GM19025 (cell line): ENCODE measurements at regions not wholly inside any gene's neighbourhood (a gene's known extent, or its start where the extent isn't known, plus 50 kb on each side); places are given as distances from the start of the nearest gene placed in this dataset.
"Not testable (repeated sequence)": the region's sequence is repeated elsewhere in the genome, so short reads cannot be mapped to it uniquely, and the experiment has no call there.

Source experiments
- ATAC-seq: cut with Tn5 transposase; IDR thresholded peaks from one replicate; pipeline ENCODE4 v1.9.1; 2021; ENCODE audit warnings: mild to moderate bottlenecking, low read depth, moderate library complexity; ENCODE audit not compliant: unreplicated experiment

DNA sequence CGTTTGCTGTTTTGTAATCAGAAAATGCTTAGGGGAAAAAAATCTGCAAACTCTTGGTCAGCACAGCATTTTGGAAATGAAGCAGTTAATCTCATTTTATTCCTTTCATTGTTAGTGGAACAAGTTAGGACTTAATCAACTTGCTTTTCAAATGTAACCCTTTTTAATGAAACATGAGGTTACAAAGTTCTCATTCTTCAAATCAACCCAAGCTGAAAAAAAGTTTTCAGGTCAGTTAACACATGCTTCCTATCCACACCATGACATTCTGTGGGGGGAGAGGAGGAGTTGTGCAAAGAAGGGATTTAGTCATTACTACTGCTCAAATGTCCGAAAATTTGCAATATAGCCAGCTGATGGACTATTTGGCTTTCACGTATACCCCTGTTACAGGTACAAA lies 283.2 kb upstream of the LYPLAL1 start:
- ATAC-seq: no peak

DNA sequence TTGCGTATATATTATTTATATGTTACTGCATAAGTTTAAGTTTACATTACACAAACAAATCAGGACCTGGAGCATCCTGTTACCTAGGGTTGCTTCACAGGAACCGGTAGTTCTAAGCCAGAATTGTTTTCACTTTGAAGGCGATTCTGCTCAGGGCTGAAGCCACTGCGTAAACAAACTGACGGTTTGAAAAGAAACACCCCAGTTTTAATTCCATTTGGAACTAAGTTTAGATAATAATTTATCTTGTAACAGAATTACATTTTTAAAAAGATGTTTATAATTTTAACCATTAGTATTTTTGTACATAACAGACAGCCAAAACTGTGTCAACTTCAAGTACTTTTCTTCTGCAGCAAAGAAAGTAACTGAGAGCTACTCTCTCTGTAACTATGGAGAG lies 282.1 kb upstream of the LYPLAL1 start:
- no peak for ATAC-seq

DNA sequence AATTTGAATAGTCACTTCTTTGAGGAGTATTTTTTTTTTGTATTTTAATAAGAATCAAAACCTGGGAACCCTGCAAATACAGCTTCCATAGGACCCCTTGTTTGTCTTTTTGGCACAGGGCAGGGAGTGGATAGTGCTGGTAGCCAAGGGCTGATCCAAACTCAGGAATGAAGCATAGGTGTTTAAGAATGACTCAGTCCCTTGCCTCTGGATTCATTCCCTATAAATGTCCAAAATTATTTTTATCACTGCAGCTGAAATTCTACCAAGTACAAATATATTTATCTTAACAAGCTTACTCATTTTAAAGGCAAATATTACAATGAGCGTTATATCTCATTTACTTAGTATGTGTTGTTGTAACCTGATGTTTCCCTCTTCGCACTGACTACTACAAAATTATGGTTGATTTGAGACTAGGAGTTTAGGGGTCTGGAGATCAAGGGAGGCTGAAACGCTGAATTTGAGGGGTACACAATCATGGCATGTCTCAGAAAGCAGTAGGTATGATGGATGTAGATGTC lies 278.6 kb upstream of the LYPLAL1 start:
- no peak for ATAC-seq

- no peak for ATAC-seq
These were observed 277.5 kb upstream of the LYPLAL1 start for GRCh38 chr1:218896202-218896601.

GRCh38 chr1:218898921-218899320 lies 274.8 kb upstream of the LYPLAL1 start:
- ATAC-seq: no peak

DNA sequence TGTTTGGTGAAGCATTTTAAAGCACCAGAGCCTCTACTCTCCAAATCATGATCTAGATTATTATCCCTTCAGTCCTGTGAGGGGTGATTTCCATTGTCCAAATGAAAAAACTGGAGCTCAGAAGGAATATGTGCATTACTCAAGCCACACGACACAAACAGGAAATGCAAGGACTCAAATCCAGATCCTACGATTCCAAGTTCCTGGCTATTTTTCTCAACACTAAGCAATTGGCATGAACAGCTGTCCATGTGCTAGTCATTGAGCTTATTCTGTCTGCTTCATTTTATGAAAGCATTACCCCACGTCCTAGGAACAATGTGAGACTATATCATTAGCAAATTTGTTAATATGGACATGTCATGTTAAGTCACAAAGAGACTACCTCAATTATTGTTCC lies 273.1 kb upstream of the LYPLAL1 start:
- no peak for ATAC-seq

- no peak for ATAC-seq
These were observed 269.3 kb upstream of the LYPLAL1 start for GRCh38 chr1:218904416-218904815.

GRCh38 chr1:218916720-218917119 lies 257.0 kb upstream of the LYPLAL1 start:
- ATAC-seq: no peak

GRCh38 chr1:218917656-218918055 lies 256.0 kb upstream of the LYPLAL1 start:
- ATAC-seq: no peak

DNA sequence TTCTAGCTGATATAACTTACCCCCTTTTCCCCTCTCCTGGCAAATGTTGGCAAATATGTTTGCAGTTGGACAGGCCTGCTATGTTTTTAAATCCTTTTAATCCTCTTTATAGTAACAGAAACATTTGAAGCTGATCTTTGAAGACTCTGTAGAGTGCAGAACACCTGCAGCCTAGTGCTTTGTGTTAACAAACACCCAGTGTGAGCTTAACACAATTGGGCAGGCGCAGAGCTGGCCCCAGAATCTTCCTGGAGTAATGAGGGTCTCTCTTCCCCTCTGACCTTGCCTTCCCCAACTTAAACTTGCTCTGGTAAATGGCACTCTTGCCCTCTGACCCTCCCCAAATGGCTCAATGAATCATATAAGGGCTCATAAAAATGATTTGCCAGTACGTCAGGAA lies 247.9 kb upstream of the LYPLAL1 start:
- ATAC-seq: no peak

GRCh38 chr1:218926631-218927030 lies 247.0 kb upstream of the LYPLAL1 start:
- no peak for ATAC-seq

- ATAC-seq: no peak
These were observed 243.7 kb upstream of the LYPLAL1 start for GRCh38 chr1:218930000-218930399.

DNA sequence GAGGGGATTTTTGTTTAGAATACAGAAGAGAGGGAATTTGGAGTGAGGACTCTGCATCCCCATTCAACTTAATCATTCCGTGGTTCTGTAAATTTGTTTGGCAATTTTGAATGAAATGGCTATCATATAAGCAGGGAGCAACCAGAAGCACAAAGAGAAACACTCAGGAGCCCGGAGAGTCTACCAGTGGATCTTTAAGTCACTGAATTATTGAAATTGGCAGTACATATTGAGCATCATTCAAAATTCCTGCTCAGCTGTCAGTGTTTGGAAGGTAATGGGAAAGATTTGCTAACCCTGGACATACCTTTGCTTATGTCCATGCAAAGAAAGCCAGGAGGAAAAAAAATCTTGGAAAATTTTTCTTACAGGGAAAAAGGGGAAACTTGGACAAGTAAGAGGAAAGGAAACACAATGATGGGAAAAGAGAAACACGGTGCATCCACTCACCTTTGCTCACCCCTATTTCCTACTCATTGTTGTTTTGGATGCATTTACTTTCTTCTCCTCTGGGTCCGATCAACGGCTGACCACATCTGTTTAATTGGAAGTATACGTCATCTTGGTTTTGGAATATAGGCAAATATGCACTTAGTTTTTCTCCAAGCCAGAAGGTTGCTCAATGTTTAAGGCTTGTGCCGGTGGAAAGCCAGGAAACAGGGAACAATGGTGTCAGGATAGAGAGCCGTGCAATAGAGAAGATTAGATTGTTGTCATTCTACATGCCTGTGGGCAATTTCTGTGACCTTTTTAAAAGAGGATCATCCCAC lies 243.0 kb upstream of the LYPLAL1 start:
- ATAC-seq: no peak

- ATAC-seq: no peak
These were observed 242.4 kb upstream of the LYPLAL1 start for GRCh38 chr1:218931324-218931723.

GRCh38 chr1:218933513-218933912 lies 240.2 kb upstream of the LYPLAL1 start:
- ATAC-seq: no peak

DNA sequence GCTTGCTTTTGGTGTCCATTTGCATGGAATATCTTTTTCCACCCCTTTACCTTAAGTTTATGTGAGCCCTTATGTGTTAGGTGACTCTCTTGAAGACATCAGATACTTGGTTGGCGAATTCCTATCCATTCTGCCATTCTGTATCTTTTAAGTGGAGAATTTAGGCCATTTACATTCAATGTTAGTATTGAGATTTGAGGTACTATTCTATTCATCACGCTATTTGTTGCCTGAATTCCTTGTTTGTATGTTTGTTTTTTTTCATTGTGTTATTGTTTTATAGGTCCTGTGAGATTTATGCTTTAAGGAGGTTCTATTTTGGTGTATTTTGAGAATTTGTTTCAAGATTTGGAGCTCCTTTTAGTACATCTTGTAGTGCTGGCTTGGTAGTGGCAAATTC lies 238.3 kb upstream of the LYPLAL1 start:
- not testable (repeated sequence) for ATAC-seq

DNA sequence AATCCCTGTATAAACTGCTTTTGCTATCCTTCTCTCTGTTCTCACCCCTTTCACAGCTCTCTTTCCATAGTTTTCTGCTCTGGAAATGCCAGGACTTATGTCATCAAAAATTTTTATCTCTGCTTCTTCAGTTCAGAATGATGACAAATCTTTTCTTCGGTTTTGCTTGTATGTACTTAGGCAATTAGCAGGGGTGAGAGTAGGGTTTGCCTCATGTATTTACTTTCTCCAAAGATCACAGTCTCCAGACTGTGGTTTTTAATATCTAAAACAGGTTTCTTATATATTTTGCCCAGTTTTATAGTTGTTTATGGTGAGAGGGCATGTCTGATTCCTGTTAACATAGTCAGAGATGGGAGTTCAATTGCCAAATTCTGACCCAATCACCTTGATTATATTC lies 235.4 kb upstream of the LYPLAL1 start:
- ATAC-seq: no peak

DNA sequence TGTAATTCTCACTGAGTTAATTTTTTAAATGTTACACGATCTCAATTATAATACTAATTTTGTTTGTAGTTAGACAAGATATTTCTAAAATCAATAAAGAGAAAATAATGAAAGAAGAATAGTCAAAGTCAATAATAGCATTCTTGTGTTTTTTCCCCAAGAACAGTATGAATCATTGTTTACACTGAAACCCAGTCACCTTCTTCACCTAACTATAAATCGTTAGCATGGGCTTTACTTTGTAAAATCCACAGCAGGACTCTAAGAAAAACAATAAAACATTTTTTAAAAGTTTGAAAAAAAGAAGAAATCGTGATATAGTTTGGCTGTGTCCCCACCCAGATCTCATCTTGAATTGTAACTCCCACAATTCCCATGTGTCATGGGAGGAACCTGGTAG lies 234.6 kb upstream of the LYPLAL1 start:
- no peak for ATAC-seq

DNA sequence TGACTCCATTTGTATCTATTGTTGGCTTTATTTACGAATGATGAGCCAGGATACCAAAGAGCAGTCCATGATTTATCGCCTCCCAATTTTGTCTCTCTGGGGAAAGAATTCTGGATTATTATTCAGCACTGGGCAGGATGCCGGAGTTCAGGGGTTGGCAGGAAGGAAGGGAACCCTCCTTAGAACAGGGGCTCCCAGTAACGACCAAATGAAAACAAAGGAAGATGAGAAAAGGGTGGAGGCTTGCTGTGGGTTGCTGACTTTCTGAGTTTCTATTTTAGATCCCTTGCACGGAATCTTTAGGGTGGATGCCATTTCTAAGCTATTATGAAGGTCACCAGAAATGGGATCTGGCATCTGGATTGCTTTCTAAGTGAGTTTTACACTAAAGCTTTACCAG lies 231.2 kb upstream of the LYPLAL1 start:
- no peak for ATAC-seq

- ATAC-seq: no peak
These were observed 230.3 kb upstream of the LYPLAL1 start for GRCh38 chr1:218943371-218943770.

- ATAC-seq: no peak
These were observed 228.6 kb upstream of the LYPLAL1 start for GRCh38 chr1:218945050-218945449.

- ATAC-seq: no peak
These were observed 227.5 kb upstream of the LYPLAL1 start for GRCh38 chr1:218946147-218946546.

DNA sequence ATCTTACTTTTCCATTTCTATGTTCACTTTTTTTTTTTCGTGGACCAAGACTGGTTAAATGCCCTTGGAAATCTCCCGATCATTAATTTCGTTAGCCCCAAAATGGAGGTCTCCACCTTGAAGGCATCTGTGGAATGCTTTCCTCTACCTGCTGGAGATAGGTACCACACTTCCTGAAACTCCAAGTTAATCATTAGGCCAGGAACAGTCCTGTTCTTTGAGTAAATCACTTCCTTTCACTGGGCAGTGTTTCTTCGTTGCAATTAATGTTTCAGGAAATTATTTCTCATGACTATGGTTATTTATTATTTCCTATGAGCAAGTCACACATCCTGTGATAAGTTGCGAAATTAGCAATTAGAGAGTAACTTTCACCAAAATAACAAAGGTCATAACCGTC lies 225.2 kb upstream of the LYPLAL1 start:
- no peak for ATAC-seq
